Posterior cingulate gyrus (tissue), 11 donors: ENCODE measurements at regions not wholly inside any gene's neighbourhood (a gene's known extent, or its start where the extent isn't known, plus 50 kb on each side); places are given as distances from the start of the nearest gene placed in this dataset.
"Not testable (repeated sequence)": the region's sequence is repeated elsewhere in the genome, so short reads cannot be mapped to it uniquely, and the experiment has no call there.

Experiments
- DNase-seq, 10 donors: peaks; one replicate each; pipeline versions ENCODE4 v3.0.0 to v3.0.0-alpha.2; 2020 to 2021; ENCODE audit warnings: mixed read lengths in 3 of 10
- intact Hi-C: fragments of 100-400 bp; cut with DNase I; formaldehyde crosslinking; loops from one replicate; pipeline ENCODE4 v1.15.1; 2023

DNA sequence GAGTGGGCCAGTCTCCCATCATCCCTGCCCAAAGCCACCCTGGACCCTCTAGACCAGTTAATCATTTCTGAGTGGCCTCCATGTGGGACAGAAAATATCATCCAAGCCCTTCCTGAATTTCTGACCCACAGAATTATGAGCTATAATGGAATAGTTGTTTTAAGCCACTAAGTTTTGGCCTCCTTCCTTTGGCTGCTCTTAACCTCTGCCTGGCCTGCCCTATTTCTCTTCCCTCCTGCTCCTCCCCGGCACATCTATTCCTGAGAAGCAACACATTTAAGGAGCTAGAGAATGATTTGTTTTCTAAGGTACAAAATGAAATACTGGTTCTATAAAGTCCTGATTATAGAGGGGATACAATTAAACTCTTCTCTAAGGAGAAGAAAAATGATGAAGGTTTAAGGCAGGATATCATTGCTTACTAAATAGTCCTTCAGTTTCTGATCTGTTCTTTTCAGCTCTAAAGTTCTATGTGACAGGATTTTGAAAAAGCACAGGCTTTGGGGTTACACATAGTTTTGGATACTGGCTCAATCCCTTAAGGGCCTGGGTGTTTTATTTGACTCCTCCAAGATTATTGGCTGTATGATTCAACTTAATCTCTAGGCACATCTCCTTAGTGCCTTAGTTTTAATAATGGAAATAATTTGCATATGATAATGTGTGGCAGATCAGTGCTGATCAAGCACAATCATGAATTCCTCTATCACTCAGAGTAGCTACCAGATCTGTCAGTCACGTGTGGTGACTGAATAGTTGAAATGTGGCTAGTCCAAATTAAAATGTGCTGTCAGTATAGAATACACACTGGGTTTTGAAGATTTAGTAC is 240.3 kb downstream of the VAPA start:
- DNase-seq: no peak
- intact Hi-C loops: no loop called here

DNA sequence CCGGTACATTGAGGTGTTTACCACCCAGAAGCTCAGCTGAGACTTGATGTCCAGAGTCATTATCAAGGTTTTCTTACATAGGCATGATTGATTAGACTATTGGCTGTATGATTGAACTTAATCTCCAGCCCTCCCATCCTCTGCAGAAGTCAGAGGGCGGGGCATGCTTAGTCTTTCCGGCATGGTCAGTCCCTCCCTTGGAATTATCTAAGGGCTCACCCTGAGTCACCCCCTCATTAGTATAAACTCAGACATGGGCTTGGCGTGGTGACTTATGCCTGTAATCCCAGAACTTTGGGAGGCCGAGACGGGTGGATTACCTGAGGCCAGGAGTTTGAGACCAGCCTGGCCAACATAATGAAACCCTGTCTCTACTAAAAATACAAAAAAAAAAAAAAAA is 243.9 kb downstream of the VAPA start:
- intact Hi-C loops: no loop called here
- DNase-seq: no peak

DNA sequence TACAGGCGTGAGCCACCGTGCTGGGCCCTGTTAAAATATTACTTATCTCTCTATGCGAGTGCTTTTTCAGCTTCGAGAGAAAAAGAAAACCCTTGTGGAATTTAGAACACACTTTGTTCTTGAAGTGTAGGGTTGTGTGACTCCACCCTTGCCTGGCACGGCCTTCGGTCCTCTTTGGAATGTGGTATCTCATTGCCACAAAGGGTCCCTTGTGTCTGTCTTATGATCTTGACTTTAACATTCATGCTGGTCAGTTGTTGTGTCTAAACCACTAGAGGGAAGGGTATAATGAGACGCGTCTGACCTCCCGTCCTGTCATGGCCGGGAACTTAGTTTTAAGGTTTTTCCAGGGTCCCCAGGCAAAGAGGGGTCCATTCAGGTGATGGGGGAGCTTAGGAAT is 246.4 kb downstream of the VAPA start:
- intact Hi-C loops: no loop called here
- no peak for DNase-seq

DNA sequence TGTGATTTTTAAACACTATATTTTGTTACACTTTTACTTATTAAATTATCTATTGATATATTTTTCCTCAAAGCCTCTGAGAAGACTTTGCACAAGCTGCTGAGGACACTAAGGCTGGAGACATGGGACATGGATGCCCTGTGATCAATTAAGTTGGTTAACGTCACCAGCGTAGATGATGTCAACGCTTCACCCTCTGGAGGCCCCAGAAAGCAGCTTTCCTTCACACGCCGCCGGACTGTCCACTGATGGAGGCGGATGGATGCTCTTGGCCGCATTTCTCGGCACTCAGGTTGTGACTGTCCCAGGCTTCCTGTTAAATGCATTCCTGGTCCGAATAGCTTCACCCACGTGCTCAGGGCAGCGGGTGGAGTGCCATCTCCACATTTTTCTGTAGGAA is 247.5 kb downstream of the VAPA start:
- intact Hi-C loops: no loop called here
- no peak for DNase-seq

DNA sequence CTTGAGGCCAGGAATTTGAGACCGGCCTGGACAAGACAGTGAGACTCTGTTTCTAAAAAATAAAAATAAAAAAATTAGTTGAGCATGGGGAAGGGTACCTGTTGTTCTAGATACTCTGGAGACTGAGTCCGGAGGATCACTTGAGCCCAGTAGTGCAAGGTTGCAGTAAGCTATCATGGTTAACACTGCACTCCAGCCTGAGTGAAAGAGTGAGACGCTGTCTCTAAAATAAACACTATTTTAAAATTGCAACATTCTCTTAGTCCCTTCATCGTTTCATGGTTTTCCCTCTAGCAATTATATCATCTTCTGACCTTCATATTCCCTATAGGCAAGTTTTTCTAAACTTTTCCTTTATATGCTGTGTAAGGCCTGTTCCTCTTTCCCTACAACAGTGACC is 248.5 kb downstream of the VAPA start:
- intact Hi-C loops: no loop called here

DNA sequence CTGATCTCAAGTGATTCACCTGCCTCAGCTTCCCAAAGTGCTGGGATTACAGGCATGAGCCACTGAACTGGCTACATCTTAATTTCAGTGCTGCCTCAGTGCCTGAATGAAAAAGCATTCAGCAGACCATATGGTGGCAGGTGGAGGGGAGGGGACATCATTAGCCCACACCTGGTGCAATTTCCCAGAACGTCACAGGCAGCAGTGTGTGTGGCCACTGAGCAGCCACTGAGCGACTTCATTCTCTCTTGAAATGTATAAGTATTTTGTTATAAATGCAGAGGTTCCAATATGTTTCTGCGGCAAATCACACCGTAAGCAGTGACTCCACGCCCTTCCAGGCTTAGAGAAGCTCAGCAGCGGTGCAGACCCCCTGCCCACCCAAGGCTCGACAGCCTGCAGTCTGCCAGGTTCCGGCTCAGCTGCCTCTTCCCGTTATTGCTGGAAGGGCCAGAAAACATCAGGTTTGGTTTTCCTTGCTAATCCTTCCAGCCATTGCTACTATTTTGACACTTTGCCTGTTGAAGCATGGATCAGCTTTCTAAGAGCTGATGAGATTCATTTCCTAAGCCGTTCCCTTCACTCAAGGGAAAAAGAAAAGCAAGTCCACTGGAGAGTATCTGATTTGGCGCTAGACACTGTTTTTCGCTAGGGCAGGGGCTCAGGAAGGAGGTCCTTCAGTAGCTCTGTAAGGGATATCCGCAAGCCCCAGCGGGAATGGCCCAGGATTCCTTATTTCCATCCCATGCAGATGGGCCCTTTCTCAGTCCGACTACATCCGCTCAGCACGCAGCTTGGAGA is 250.7 kb downstream of the VAPA start:
- intact Hi-C loops: no loop called here
- DNase-seq: no peak

More for the DNA sequence above, 248.5 kb downstream of the VAPA start:
- no peak for DNase-seq

DNA sequence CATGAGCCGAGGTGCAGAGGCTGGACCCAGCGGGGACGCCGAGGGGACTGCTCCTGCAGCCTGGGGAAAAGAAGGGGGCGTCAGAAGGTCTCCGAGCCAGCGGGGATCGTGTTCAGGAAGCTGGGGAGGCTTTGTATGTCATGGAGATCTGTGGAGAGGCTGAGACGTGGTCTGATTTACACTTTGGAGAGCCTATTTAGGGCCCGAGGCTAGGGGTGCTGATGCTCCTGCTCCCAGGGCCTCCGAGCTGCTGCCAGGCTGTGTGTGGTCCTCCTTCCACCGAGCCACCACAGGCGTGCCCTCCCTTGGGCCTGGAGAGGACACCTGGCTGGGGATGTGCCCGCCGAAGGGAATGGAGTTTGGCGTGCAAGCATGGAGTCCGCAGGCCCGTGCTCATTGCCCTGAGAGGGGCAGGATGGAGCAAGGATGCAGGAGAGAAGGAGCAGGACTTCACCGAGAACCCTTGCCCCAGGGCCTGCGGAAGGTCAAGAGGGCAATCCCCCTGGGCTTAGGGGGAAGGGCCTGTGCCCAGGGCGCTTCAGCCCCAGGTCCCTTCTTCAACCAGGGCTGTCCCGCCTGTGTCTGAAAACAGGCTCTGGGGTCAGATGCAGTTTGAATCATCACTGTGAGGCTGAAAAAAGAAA is 252.5 kb downstream of the VAPA start:
- DNase-seq: no peak
- intact Hi-C loops: no loop called here

DNA sequence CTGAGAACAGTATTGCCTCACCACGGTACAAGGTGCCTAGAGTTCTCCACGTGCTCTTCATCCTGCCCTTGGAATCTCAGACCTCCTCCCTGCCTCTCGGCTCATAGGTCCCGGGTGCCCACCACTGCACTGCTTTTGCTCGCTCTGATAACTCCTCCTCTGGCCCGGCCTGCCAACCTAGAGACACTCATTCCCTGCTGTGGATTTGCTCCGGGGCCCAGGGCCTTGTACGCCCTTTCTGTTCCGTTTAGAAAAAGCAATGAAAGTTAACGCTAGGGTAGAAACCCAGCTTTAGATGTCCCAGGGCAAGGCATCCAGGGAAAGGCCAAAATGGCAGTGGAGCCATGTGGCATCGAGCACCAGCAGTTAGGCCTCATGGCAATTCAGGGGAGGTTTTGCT is 253.9 kb downstream of the VAPA start:
- DNase-seq: no peak
- intact Hi-C loops: no loop called here

DNA sequence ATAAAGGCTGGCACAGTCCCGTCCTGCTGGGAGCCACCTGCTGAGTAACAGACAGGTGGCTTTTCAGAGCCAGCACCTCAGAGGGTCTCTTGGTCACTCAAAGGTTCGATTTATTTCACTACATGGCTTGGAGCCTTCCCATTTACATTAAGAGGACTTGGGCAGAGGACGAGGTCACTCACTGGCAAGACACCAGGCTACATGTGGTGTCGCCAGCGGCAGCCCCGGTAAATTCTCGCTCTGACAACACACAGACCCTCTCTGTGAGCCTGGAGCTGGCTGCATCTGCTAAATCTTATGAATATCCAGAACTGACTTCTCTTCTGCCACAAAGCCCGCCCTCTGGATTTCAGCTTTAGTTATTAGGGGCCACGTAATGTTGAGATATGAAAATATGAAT is 254.7 kb downstream of the VAPA start:
- DNase-seq: no peak
- intact Hi-C loops: no loop called here

DNA sequence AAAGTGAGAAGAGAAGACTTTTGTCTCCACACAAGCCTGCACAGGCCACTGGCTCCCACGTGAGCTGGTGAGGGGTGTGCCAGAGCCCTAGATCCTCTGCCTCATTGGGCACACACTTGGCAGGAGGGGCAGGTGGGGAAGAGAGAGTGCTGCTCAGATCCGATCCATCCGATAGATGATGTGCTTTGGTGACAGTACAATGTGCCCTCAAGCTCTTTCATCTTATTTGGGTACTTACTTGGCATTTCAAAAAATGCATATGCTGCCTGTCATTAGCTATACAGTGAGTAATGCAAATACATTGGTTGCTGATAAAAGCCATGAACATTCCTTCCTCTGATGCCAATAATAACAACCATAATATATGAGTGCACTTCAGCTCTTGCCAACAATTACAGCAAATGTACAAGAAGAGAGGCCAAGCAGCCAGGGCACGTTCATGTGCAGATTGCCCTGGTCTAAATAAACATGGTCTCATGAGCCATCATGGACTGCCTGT is 255.3 kb downstream of the VAPA start:
- intact Hi-C loops: no loop called here
- no peak for DNase-seq

DNA sequence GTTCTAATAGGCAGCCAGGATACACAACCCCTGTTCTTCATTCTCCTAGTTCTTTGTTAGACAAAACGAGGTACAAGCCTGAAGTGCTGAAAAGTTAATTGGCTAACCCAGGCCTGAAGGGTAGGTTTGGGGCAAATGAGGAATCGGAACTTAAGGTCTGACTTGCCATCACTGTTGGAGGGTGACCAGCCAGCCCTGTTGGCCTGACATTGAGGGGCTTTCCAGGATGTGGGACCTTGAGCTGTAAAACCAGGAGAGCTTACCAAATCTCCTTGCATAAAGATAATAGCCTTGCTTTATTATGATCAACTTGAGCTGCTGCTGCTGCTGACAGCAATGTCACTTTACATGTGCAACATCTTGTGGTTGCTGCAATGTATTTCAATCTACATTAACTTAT is 256.0 kb downstream of the VAPA start:
- DNase-seq: no peak
- intact Hi-C loops: no loop called here

DNA sequence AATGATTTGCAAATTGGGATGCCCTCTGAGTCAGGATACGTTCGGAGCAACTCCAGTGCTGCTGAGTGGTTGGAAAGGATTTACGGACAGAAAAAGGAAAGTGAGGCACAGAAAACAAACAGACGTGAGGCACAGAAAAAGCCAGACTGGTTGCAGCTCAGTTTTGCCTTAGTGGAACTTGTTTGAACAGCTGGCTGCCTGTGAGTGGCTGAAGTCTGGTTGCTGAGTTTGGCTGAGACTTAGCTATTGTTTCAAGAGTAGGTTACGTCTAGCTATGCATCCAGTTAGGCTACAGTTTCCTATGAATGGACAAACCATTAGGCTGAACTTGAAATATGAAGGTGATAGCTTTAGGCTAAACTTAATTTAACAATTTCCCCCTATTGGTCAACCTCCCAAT is 256.6 kb downstream of the VAPA start:
- DNase-seq: no peak

DNA sequence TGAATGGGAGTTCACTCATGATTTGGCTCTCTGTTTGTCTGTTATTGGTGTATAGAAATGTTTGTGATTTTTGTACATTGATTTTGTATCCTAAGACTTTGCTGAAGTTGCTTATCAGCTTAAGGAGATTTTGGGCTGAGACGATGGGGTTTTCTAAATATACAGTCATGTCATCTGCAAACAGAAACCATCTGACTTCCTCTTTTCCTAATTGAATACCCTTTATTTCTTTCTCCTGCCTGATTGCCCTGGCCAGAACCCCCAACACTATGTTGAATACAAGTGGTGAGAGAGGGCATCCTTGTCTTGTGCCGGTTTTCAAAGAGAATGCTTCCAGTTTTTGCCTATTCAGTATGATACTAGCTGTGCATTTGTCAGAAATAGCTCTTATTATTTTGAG is 261.5 kb downstream of the VAPA start:
- DNase-seq, intact Hi-C loops: not testable (repeated sequence)

More for the DNA sequence above, 256.6 kb downstream of the VAPA start:
- intact Hi-C loops: no loop called here

DNA sequence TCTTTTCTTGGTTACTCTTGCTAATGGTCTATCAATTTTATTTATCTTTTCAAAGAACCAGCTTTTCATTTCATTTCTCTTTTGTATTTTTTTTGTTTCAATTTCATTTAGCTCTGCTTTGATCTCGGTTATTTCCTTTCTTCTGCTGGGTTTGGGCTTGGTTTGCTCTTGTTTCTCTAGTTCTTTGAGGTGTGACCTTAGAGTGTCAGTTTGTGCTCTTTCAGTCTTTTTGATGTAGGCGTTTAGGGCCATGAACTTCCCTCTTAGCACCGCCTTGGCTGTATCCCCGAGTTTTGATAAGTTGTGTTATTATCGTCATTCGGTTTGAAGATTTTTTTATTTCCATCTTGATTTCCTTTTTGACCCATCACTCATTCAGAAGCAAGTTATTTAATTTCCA is 265.5 kb downstream of the VAPA start:
- DNase-seq, intact Hi-C loops: not testable (repeated sequence)

DNA sequence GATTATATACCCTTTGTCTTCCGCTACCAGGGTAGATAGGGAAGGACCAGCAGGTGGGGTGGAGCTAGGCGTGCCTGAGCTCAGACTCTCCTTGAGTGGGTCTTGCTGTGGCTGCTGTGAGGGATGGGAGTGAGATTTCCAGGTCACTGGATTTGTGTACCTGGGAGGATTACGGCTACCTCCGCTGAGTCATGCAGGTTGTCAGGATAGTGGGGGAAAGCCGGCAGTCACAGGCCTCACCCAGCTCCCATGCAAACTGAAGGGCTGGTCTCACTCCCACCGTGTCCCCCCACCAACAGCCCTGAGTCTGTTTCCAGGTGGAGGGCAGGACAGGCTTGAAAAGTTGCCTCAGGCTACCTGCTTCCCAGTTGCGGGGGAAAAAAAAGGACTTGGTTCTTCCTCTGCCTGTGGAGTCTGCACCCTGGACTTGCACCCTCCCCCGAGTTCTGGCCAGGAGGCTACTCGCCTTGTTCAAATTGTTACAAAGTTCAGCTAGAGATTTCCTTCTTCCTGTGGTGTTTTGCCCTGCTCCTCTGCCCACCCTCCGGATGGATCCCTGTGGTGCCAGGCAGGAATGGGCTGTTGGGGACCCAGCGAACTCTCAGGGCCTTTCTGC is 268.3 kb downstream of the VAPA start:
- intact Hi-C loops: no loop called here
- no peak for DNase-seq

DNA sequence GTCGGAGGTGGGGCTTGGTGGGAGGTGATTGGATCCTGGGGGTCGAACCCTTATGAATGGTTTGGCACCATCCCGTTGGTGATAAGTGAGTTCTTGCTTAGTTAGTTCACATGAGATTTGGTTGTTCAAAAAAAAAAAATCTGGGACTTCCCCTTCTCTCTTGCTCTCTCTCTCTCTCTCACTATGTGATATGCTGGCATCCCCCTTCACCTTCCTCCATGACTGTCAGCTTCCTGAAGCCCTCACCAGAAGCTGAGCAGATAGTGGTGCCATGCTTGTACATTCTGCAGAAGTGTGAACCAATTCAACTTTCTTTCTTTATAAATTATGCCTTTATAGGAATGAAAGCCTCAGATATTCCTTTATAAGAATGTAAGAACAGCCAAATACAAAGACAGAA is 269.7 kb upstream of the APCDD1 start:
- intact Hi-C loops: no loop called here
- DNase-seq: no peak

DNA sequence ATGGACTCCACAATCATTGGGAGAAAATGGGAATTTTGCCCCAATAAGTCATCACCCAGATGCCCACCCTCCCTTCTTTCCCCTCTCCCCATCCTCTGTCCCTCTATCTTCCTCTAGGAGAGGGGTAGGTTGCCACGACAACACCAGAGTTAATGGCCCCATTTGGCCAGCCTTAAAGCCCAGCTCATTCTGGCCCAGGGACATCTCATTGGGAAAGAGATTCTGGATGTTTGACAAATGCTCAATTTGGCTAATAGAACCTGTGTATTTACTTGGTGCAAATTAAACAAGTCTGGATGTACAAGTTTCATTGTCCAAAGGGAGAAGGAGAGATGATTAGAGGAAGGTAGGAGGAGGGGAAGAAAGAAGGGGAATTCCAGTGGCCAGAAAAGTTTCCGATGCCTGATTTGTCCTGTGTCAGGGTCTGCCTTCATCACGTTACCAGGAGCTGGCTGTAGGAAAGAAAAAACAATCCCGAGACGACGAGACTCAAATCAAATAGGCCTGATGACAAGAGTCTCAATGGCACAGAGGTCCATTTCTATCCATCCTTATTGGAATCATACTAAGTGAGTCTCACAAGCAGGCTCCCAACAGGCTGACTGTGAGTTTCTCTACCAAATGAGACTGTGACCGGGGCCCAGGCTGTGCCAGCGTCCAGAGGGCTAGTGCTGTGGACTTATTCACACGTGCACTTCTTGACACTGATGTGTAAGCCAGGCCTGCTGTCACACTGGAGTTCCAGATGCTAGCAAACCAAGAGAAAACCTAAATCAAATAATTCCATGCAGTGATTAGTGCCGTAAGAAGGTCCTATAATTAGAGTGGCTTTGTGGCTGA is 265.2 kb upstream of the APCDD1 start:
- no peak for DNase-seq
- intact Hi-C loops: no loop called here

DNA sequence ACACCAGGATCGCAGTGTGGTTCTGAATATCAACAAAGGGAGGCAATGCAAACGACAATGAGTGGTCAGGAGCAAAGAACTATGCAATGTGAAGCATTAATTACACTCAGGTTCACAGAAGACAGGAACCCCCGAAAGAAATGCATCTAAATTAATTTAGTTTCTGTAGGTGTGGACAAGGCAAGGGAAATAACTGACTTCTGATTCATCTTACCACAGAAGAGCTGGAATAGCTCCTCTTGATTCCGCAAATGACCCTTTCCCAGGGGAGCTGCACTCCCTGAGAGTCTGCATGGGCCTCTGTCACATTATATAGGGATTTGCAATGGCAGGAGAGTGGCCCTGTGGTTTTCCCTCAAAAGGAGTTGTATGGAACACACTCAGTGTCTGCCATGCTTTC is 263.9 kb upstream of the APCDD1 start:
- DNase-seq: no peak
- intact Hi-C loops: no loop called here

DNA sequence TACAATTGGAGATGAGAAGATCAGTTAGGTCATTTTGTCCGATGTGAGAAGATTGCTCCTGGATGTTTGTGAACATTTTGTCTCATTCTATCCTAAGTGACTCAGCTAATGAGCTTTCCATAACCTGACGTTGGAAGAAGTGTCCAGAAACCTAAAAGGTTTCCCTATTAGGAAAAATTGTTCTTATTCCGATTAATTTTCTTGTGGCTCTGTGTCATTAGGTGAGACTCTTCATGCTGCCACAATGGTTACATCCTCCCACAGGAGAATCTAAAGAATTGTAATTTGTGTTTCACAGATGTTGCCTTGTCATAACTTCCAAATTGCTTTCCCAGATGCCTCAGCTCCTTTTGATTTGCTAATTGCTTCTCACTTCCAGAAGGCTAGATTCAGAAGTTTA is 261.0 kb upstream of the APCDD1 start:
- no peak for DNase-seq
- intact Hi-C loops: no loop called here

DNA sequence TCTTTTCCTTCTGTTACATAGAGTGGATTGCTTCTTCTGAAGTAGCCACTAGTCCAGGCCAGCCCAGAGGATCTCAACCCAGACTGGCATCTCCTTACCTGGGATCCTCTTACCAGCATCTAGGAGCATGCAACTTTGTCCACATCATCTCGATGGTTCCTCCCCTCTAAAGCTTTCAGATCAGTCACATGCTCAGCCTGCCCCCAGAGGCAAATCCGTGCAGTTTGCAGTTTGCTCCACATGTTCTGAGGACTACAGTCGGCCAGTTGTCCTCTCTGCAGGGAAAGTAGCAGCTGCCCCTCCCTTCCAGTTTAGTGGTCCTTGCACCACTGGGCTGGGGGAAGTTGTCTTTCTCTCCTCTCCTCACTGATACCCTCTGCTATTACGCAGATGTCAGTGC is 259.8 kb upstream of the APCDD1 start:
- intact Hi-C loops: no loop called here
- DNase-seq: no peak
